Activated CD4-positive, alpha-beta T cell treated with anti-CD3 and anti-CD28 coated beads, Interleukin-10, Interleukin-2, amounts not matched to agents 100 ng/mL and 50 ng/mL, durations not matched to agents 16 hours and 8 hours (primary cell): ENCODE measurements at regions not wholly inside any gene's neighbourhood (a gene's known extent, or its start where the extent isn't known, plus 50 kb on each side); places are given as distances from the start of the nearest gene placed in this dataset.
"Not testable (repeated sequence)": the region's sequence is repeated elsewhere in the genome, so short reads cannot be mapped to it uniquely, and the experiment has no call there.

ENCODE experiments used
- DNase-seq: peaks from one replicate; pipeline ENCODE4 v3.0.0-alpha.2; 2020

GRCh38 chr20:57813509-57814269 is 103.9 kb upstream of the PMEPA1 start:
- DNase-seq: no peak

GRCh38 chr20:57812632-57813031 is 102.8 kb upstream of the PMEPA1 start:
- not testable (repeated sequence) for DNase-seq

GRCh38 chr20:57811374-57812020 is 101.7 kb upstream of the PMEPA1 start:
- DNase-seq: no peak

GRCh38 chr20:57810511-57811373 is 100.9 kb upstream of the PMEPA1 start:
- no peak for DNase-seq

- DNase-seq: no peak
Measured at GRCh38 chr20:57809661-57810172, 99.9 kb upstream of the PMEPA1 start.

GRCh38 chr20:57809149-57809548 is 99.3 kb upstream of the PMEPA1 start:
- DNase-seq: no peak

GRCh38 chr20:57808264-57809070 is 98.7 kb upstream of the PMEPA1 start:
- no peak for DNase-seq

- DNase-seq: no peak
Measured at GRCh38 chr20:57807401-57808263, 97.8 kb upstream of the PMEPA1 start.

GRCh38 chr20:57806975-57807374 is 97.2 kb upstream of the PMEPA1 start:
- DNase-seq: no peak

GRCh38 chr20:57806476-57806875 is 96.7 kb upstream of the PMEPA1 start:
- no peak for DNase-seq

- DNase-seq: no peak
Measured at GRCh38 chr20:57805747-57806146, 95.9 kb upstream of the PMEPA1 start.

- DNase-seq: no peak
Measured at GRCh38 chr20:57804470-57805250, 94.8 kb upstream of the PMEPA1 start.

GRCh38 chr20:57803508-57804005 is 93.7 kb upstream of the PMEPA1 start:
- no peak for DNase-seq

- no peak for DNase-seq
Measured at GRCh38 chr20:57802765-57803507, 93.1 kb upstream of the PMEPA1 start.

GRCh38 chr20:57801581-57801980 is 91.8 kb upstream of the PMEPA1 start:
- DNase-seq: no peak

- no peak for DNase-seq
Measured at GRCh38 chr20:57800791-57801430, 91.1 kb upstream of the PMEPA1 start.

GRCh38 chr20:57797401-57797800 is 87.6 kb upstream of the PMEPA1 start:
- DNase-seq: no peak

- DNase-seq: no peak
Measured at GRCh38 chr20:57795977-57796560, 86.3 kb upstream of the PMEPA1 start.

GRCh38 chr20:57795342-57795697 is 85.5 kb upstream of the PMEPA1 start:
- no peak for DNase-seq
